Astrocyte (in vitro differentiated cells and primary cell): ENCODE measurements at regions not wholly inside any gene's neighbourhood (a gene's known extent, or its start where the extent isn't known, plus 50 kb on each side); places are given as distances from the start of the nearest gene placed in this dataset.

Experiments
- CTCF ChIP-seq: IDR thresholded peaks from 2 replicates; pipeline ENCODE4 v1.5.1; 2011; ENCODE audit warnings: low read depth, mild to moderate bottlenecking, inconsistent platforms, low read length, moderate library complexity; ENCODE audit not compliant: insufficient read depth
- EZH2 ChIP-seq: IDR thresholded peaks from 2 replicates; pipeline ENCODE4 v1.6.1; 2012; ENCODE audit warnings: mild to moderate bottlenecking, low read length, inconsistent platforms; ENCODE audit not compliant: insufficient read depth

DNA sequence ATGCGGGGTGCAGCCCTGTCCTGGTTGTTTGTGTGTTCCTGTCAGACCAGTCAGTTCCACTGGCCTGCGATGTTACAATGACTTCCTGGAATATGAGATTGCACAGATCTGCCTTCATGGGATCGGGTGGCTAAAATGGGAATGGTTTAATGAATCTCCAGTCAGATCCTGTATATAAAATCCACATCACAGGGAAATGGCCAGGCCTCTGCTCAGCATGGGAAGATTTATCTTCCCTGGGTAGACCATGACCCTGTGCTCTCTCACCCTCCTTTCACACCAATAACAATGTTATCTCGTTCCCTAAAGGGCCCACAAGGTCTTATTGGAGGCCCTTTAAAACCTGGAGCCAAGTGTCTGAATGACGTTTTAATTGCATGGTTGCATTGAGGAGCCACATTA is 307.4 kb downstream of the RAB28 start:
- no peak for TF ChIP-seq CTCF
- TF ChIP-seq EZH2 = no peak
